ENCODE measurements at regions not wholly inside any gene's neighbourhood (a gene's known extent, or its start where the extent isn't known, plus 50 kb on each side); places are given as distances from the start of the nearest gene placed in this dataset.

GRCh38 chr1:22328331-22329147 is 123.1 kb upstream of the ZBTB40 start:
- TF ChIP-seq CTCF (IDR thresholded peaks at IDR 0.05; ENCODE audit: low read length), result no peak
- TF ChIP-seq EZH2 (IDR thresholded peaks at IDR 0.05; ENCODE audit: borderline replicate concordance, low read length), result no peak

Data from OCI-LY1 (cell line).